ENCODE measurements at regions not wholly inside any gene's neighbourhood (a gene's known extent, or its start where the extent isn't known, plus 50 kb on each side); places are given as distances from the start of the nearest gene placed in this dataset.

GRCh38 chr1:98188774-98189173, 267.9 kb upstream of the DPYD start:
- POLR2A ChIA-PET, result no interaction called here

GRCh38 chr1:98184856-98185255, 264.0 kb upstream of the DPYD start:
- POLR2A ChIA-PET, result no interaction called here
- Histone ChIP-seq H3K27ac (ENCODE audit: low read depth, low read length) (no peak overlapping the region), H3K9me3 (ENCODE audit: control insufficient read depth, insufficient read depth, low read length) (no peaks in the 10 kb centered on the region), H3K4me3 (ENCODE audit: low read depth, low read length) (no peak overlapping the region), H3K27me3 (ENCODE audit: control insufficient read depth, insufficient read depth, low read length) (no peaks in the 10 kb centered on the region)
- TF ChIP-seq, protein P1, sequence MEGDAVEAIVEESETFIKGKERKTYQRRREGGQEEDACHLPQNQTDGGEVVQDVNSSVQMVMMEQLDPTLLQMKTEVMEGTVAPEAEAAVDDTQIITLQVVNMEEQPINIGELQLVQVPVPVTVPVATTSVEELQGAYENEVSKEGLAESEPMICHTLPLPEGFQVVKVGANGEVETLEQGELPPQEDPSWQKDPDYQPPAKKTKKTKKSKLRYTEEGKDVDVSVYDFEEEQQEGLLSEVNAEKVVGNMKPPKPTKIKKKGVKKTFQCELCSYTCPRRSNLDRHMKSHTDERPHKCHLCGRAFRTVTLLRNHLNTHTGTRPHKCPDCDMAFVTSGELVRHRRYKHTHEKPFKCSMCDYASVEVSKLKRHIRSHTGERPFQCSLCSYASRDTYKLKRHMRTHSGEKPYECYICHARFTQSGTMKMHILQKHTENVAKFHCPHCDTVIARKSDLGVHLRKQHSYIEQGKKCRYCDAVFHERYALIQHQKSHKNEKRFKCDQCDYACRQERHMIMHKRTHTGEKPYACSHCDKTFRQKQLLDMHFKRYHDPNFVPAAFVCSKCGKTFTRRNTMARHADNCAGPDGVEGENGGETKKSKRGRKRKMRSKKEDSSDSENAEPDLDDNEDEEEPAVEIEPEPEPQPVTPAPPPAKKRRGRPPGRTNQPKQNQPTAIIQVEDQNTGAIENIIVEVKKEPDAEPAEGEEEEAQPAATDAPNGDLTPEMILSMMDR (IDR thresholded peaks at IDR 0.05; ENCODE audit: low read depth, low read length), result no peak
- DNase-seq (ENCODE audit: low read depth, low spot score), result no peak
- CTCF ChIA-PET, result no interaction called here

More at GRCh38 chr1:98188774-98189173, 267.9 kb upstream of the DPYD start:
- TF ChIP-seq, protein P1 (IDR thresholded peaks at IDR 0.05; ENCODE audit: low read depth, low read length), result no peak
- CTCF ChIA-PET, result no interaction called here
- no peak for DNase-seq (ENCODE audit: low read depth, low spot score)
- H3K9me3 ChIP-seq (ENCODE audit: control insufficient read depth, insufficient read depth, low read length), result no peaks in the 10 kb centered on the region
- H3K27me3 ChIP-seq (ENCODE audit: control insufficient read depth, insufficient read depth, low read length), result no peaks in the 10 kb centered on the region
- no peak overlapping the region for H3K4me3 ChIP-seq (ENCODE audit: low read depth, low read length)
- no peak overlapping the region for H3K27ac ChIP-seq (ENCODE audit: low read depth, low read length)

GRCh38 chr1:98181036-98181764, 260.4 kb upstream of the DPYD start:
- H3K27me3 ChIP-seq (ENCODE audit: control insufficient read depth, insufficient read depth, low read length), result no peaks in the 10 kb centered on the region
- no peak for DNase-seq (ENCODE audit: low read depth, low spot score)
- TF ChIP-seq, protein P1 (IDR thresholded peaks at IDR 0.05; ENCODE audit: low read depth, low read length), result no peak
- ChIA-PET CTCF (no interaction called here), POLR2A (no interaction called here)
- no peak overlapping the region for H3K4me3 ChIP-seq (ENCODE audit: low read depth, low read length)
- no peak overlapping the region for H3K27ac ChIP-seq (ENCODE audit: low read depth, low read length)
- no peaks in the 10 kb centered on the region for H3K9me3 ChIP-seq (ENCODE audit: control insufficient read depth, insufficient read depth, low read length)

- Histone ChIP-seq H3K9me3 (ENCODE audit: control insufficient read depth, insufficient read depth, low read length) (no peaks in the 10 kb centered on the region), H3K27me3 (ENCODE audit: control insufficient read depth, insufficient read depth, low read length) (no peaks in the 10 kb centered on the region), H3K27ac (ENCODE audit: low read depth, low read length) (no peak overlapping the region), H3K4me3 (ENCODE audit: low read depth, low read length) (no peak overlapping the region)
- ChIA-PET POLR2A (no interaction called here), CTCF (no interaction called here)
- TF ChIP-seq, protein P1 (IDR thresholded peaks at IDR 0.05; ENCODE audit: low read depth, low read length), result no peak
- DNase-seq (ENCODE audit: low read depth, low spot score), result no peak
Measured at GRCh38 chr1:98179151-98179773, 258.4 kb upstream of the DPYD start.

GRCh38 chr1:98177751-98178150, 256.9 kb upstream of the DPYD start:
- no peaks in the 10 kb centered on the region for H3K9me3 ChIP-seq (ENCODE audit: control insufficient read depth, insufficient read depth, low read length)
- TF ChIP-seq, protein P1 (IDR thresholded peaks at IDR 0.05; ENCODE audit: low read depth, low read length), result no peak
- ChIA-PET POLR2A (no interaction called here), CTCF (no interaction called here)
- H3K4me3 ChIP-seq (ENCODE audit: low read depth, low read length), result no peak overlapping the region
- no peak overlapping the region for H3K27ac ChIP-seq (ENCODE audit: low read depth, low read length)
- no peaks in the 10 kb centered on the region for H3K27me3 ChIP-seq (ENCODE audit: control insufficient read depth, insufficient read depth, low read length)
- DNase-seq (ENCODE audit: low read depth, low spot score), result no peak
